Superior temporal gyrus (tissue), 1 donor: ENCODE measurements at regions not wholly inside any gene's neighbourhood (a gene's known extent, or its start where the extent isn't known, plus 50 kb on each side); places are given as distances from the start of the nearest gene placed in this dataset.

Experiments used
- DNase-seq: peaks from one replicate; pipeline ENCODE4 v3.0.0-alpha.2; 2016; ENCODE audit errors: extremely low spot score

GRCh38 chr7:18153183-18153748, 125.6 kb upstream of the PRPS1L1 start:
- no peak for DNase-seq

- no peak for DNase-seq
Observed at GRCh38 chr7:18154726-18155125, 127.1 kb upstream of the PRPS1L1 start.

- no peak for DNase-seq
Observed at GRCh38 chr7:18157233-18157632, 129.6 kb upstream of the PRPS1L1 start.

GRCh38 chr7:18162657-18163056, 135.0 kb upstream of the PRPS1L1 start:
- no peak for DNase-seq

GRCh38 chr7:18163091-18163490, 135.4 kb upstream of the PRPS1L1 start:
- DNase-seq: no peak

- no peak for DNase-seq
Observed at GRCh38 chr7:18165166-18165565, 137.5 kb upstream of the PRPS1L1 start.

- DNase-seq: no peak
Observed at GRCh38 chr7:18166002-18166401, 138.4 kb upstream of the PRPS1L1 start.

- no peak for DNase-seq
Observed at GRCh38 chr7:18167815-18168214, 140.2 kb upstream of the PRPS1L1 start.

- no peak for DNase-seq
Observed at GRCh38 chr7:18174996-18175395, 147.3 kb upstream of the PRPS1L1 start.

GRCh38 chr7:18175801-18176450, 148.3 kb upstream of the PRPS1L1 start:
- no peak for DNase-seq

- no peak for DNase-seq
Observed at GRCh38 chr7:18177129-18177814, 149.6 kb upstream of the PRPS1L1 start.

GRCh38 chr7:18177815-18178660, 150.4 kb upstream of the PRPS1L1 start:
- DNase-seq: no peak

GRCh38 chr7:18179093-18179492, 151.4 kb upstream of the PRPS1L1 start:
- DNase-seq: no peak

GRCh38 chr7:18180685-18181084, 153.0 kb upstream of the PRPS1L1 start:
- no peak for DNase-seq

- DNase-seq: no peak
Observed at GRCh38 chr7:18189500-18190126, 162.0 kb upstream of the PRPS1L1 start.

- DNase-seq: no peak
Observed at GRCh38 chr7:18191341-18191740, 163.7 kb upstream of the PRPS1L1 start.

- no peak for DNase-seq
Observed at GRCh38 chr7:18191862-18192625, 164.4 kb upstream of the PRPS1L1 start.

GRCh38 chr7:18194616-18195015, 167.0 kb upstream of the PRPS1L1 start:
- DNase-seq: no peak

- DNase-seq: no peak
Observed at GRCh38 chr7:18196638-18197037, 169.0 kb upstream of the PRPS1L1 start.

- DNase-seq: no peak
Observed at GRCh38 chr7:18198868-18199267, 171.2 kb upstream of the PRPS1L1 start.

- no peak for DNase-seq
Observed at GRCh38 chr7:18200266-18200665, 172.6 kb upstream of the PRPS1L1 start.
